ENCODE measurements at regions not wholly inside any gene's neighbourhood (a gene's known extent, or its start where the extent isn't known, plus 50 kb on each side); places are given as distances from the start of the nearest gene placed in this dataset.

DNA sequence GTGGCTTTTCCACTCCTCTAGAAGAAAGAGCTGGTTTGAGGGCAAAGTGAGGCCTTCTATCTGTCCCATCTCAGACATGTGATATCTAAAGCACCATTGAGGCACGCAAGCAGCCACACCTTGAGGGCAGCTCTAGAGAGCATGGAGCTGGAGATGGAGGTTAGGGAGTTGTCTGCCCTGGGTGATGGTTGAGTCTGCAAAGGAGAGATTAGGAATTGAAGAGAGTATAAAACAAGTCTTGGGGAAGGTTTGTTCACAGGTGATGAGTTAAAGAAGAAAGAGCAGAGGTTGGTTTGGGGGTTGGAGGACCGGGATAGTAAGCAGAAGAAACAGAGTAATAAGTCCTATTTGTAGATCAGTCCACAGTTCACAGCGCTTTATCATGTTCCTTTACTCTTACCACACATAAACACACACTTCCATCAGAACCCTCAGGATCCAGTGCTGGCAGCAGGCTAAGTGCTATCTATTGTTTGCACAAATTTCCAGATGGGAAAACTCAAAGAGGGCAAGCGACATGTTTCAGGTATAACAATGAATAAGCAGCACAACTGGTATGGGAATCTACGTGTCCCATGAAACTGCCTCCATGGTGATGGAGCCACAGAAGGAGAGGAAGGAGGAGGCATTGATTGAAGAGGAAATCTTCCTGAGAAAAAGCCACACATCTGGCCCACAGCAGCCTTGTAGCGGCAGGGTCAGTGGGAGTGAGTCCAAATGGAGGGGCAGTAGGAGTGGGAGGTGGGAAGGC lies 65.8 kb downstream of the RASSF10 start:
- TF ChIP-seq, protein P1, sequence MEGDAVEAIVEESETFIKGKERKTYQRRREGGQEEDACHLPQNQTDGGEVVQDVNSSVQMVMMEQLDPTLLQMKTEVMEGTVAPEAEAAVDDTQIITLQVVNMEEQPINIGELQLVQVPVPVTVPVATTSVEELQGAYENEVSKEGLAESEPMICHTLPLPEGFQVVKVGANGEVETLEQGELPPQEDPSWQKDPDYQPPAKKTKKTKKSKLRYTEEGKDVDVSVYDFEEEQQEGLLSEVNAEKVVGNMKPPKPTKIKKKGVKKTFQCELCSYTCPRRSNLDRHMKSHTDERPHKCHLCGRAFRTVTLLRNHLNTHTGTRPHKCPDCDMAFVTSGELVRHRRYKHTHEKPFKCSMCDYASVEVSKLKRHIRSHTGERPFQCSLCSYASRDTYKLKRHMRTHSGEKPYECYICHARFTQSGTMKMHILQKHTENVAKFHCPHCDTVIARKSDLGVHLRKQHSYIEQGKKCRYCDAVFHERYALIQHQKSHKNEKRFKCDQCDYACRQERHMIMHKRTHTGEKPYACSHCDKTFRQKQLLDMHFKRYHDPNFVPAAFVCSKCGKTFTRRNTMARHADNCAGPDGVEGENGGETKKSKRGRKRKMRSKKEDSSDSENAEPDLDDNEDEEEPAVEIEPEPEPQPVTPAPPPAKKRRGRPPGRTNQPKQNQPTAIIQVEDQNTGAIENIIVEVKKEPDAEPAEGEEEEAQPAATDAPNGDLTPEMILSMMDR (IDR thresholded peaks at IDR 0.05): no peak
- TF ChIP-seq POLR2AphosphoS5 (IDR thresholded peaks at IDR 0.05): no peak

Data from prostate gland (tissue), 2 donors.